ENCODE measurements at regions not wholly inside any gene's neighbourhood (a gene's known extent, or its start where the extent isn't known, plus 50 kb on each side); places are given as distances from the start of the nearest gene placed in this dataset.

- no peaks in the 10 kb centered on the region for H4K20me1 ChIP-seq (replicated peaks; ENCODE audit: control insufficient read depth, extremely low read depth, insufficient read depth, low read length)
- H3K79me2 ChIP-seq (ENCODE audit: control insufficient read depth, insufficient read depth, low read length), result no peaks in the 10 kb centered on the region
- TF ChIP-seq POLR2AphosphoS5 (IDR thresholded peaks at IDR 0.05; ENCODE audit: insufficient read depth, low read depth, low read length) (no peak), MYC (IDR thresholded peaks at IDR 0.05; ENCODE audit: low read depth, low read length) (no peak), GATA2 (IDR thresholded peaks at IDR 0.05; ENCODE audit: insufficient read depth, insufficient read length, low read depth, low read length) (no peak), POLR2A (IDR thresholded peaks at IDR 0.05; ENCODE audit: low read depth, low read length) (no peak), FOS (IDR thresholded peaks at IDR 0.05; ENCODE audit: borderline replicate concordance, insufficient read depth, low read length) (no peak), CTCF (IDR thresholded peaks at IDR 0.05; ENCODE audit: extremely low read depth in 1 of 2, insufficient read depth in 1 of 2, low read depth in 1 of 2, low read length in 2 of 2) (no peak), JUN (IDR thresholded peaks at IDR 0.05; ENCODE audit: borderline replicate concordance, insufficient read depth, insufficient read length, low read depth) (no peak), MAX (IDR thresholded peaks at IDR 0.05; ENCODE audit: insufficient read depth, insufficient read length) (no peak), EZH2 (IDR thresholded peaks at IDR 0.05; ENCODE audit: borderline replicate concordance, low read depth, low read length, severe bottlenecking) (no peak)
- no peak overlapping the region for H3K4me2 ChIP-seq (ENCODE audit: insufficient read depth, low read length)
- dilution Hi-C loops (cut with MboI; ENCODE audit: extremely low pct_ligation_motif_present, low sequenced_read_pairs), result loop anchor here (10.0 kb wide), 1 partner anchor 425 kb away; the partner anchor contains the start of gene FOXF1
- BruUV-seq (replicated peaks), result no TSS peak
- no peaks in the 10 kb centered on the region for H3K27me3 ChIP-seq (ENCODE audit: control insufficient read depth in 2 of 2, insufficient read depth in 2 of 2, low read length in 2 of 2)
- H3K4me1 ChIP-seq (ENCODE audit: control insufficient read depth, extremely low read depth, insufficient read depth, low read length), result no peaks in the 10 kb centered on the region
- FAIRE-seq (no peak), DNase-seq (ENCODE audit: low read depth, low spot score) (no peak)
- no peak overlapping the region for H3K4me3 ChIP-seq (replicated peaks in 1 of 3; ENCODE audit: insufficient read depth in 1 of 3, low read depth in 1 of 3, low read length in 3 of 3)
- ChIA-PET POLR2A (interaction anchor here (0.7 kb wide), 1 partner anchor 131 kb away, joined by 3 read pairs; no protein-coding TSS in a partner anchor), CTCF (interaction anchor here (0.7 to 1.3 kb wide), 2 partner anchors 163 to 428 kb away, joined by 3 read pairs; no protein-coding TSS in a partner anchor)
- no peak overlapping the region for H2AFZ ChIP-seq (ENCODE audit: low read depth, low read length)
- H3K9me1 ChIP-seq (replicated peaks; ENCODE audit: control insufficient read depth, extremely low read depth, insufficient read depth, low read length), result no peaks in the 10 kb centered on the region
- H3K36me3 ChIP-seq (ENCODE audit: control insufficient read depth in 2 of 2, extremely low read depth in 1 of 2, insufficient read depth in 2 of 2, low read length in 2 of 2), result no peaks in the 10 kb centered on the region
- no peak overlapping the region for H3K9ac ChIP-seq (replicated peaks; ENCODE audit: extremely low read depth, insufficient read depth, low read length)
- no peak overlapping the region for H3K27ac ChIP-seq (ENCODE audit: insufficient read depth, low read depth, low read length)
- H3K9me3 ChIP-seq (replicated peaks; ENCODE audit: control insufficient read depth, insufficient read depth, low read length), result no peaks in the 10 kb centered on the region
- intact Hi-C loops (cut with micrococcal nuclease), result no loop called here
These were observed 191.0 kb downstream of the IRF8 start for GRCh38 chr16:86089991-86090390.

Data from endothelial cell of umbilical vein (primary cell).